ENCODE measurements at regions not wholly inside any gene's neighbourhood (a gene's known extent, or its start where the extent isn't known, plus 50 kb on each side); places are given as distances from the start of the nearest gene placed in this dataset.
A peak's percentile ranks its signal among the peaks of the same experiment; 100 is the strongest.

DNA sequence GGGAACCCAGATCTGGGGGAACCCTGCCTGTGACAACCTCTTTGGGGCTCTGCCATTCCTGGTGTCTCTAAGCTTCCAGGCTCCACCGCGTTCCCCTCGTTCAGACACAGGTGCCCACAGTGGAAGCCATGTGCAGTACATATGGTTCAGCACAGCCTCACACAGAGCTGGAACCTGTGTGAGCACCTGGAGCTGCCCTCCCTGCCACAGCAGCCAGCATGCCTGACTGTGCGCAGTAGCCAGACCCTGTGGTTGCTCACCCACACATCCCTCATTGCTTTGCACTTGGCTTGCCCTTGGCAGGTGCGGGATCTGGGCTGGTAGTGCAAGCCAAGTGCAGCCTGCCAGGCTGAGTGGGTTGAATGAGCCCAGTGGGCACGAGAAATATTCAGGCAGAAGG lies 814.2 kb downstream of the PDHA2 start:
- Histone ChIP-seq H2BK12ac (ENCODE audit: low read length) (no peak overlapping the region), H3K27me3 (ENCODE audit: insufficient read depth, low read length) (no peaks in the 10 kb centered on the region), H3K4ac (ENCODE audit: low read depth, low read length) (no peak overlapping the region), H2AK5ac (ENCODE audit: low read length) (peak overlapping the region; percentile 11), H3K23ac (ENCODE audit: low read length) (no peak overlapping the region), H3K18ac (ENCODE audit: low read length) (no peak overlapping the region), H3K79me2 (ENCODE audit: control insufficient read depth, insufficient read depth, low read length, poor library complexity) (no peaks in the 10 kb centered on the region), H3K14ac (ENCODE audit: low read length) (no peak overlapping the region), H4K12ac (ENCODE audit: low read depth, low read length) (no peak overlapping the region), H3K36me3 (ENCODE audit: control insufficient read depth in 1 of 2, insufficient read depth in 2 of 2, low read length in 2 of 2) (peaks cover 0 to 3% of the 10 kb centered on the region in 2 experiments), H3K79me1 (ENCODE audit: low read length) (no peaks in the 10 kb centered on the region), H3K9ac (ENCODE audit: low read length) (no peak overlapping the region), H2BK120ac (ENCODE audit: insufficient read depth, low read length, poor library complexity) (no peak overlapping the region), H4K91ac (ENCODE audit: low read depth, low read length) (no peak overlapping the region), H3K9me3 (ENCODE audit: insufficient read depth, low read depth, low read length) (peaks cover 11% of the 10 kb centered on the region), H3K4me2 (ENCODE audit: low read length) (no peak overlapping the region), H3K4me1 (ENCODE audit: control insufficient read depth in 1 of 2, insufficient read depth in 2 of 2, low read length in 2 of 2) (no peaks in the 10 kb centered on the region), H2AFZ (ENCODE audit: insufficient read depth, low read length, poor library complexity) (no peak overlapping the region), H4K8ac (ENCODE audit: low read depth, low read length) (no peak overlapping the region), H3K4me3 (ENCODE audit: low read depth, low read length) (no peak overlapping the region), H3K27ac (ENCODE audit: low read depth, low read length) (no peak overlapping the region), H2BK5ac (ENCODE audit: low read depth, low read length, poor library complexity) (no peak overlapping the region)
- no CpG with 5 or more reads among the region's 6 CpGs for WGBS (ENCODE audit: extremely low coverage, insufficient coverage, insufficient read length)
- no peak for DNase-seq

DNA sequence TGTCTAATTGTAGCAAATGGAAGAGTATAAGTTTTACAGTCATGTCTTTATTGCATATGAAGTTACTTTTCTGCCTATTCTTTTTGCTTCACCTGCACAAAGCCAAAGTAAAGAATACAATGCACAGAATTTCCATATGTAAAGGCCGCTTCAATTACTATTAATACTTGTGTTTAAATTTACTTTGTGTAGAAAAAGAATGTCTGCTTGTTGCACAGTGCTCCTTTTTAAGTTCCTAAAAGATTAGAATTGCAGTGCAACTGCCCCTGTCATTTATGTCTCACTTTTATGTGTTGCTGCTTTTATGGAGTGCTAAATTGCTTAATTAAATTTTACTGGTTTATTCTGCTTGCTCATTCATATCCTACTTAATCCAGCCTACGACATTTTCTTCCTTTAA lies 830.5 kb downstream of the PDHA2 start:
- no peaks in the 10 kb centered on the region for H3K79me2 ChIP-seq (ENCODE audit: control insufficient read depth, insufficient read depth, low read length, poor library complexity)
- H3K14ac ChIP-seq (ENCODE audit: low read length) = no peak overlapping the region
- H4K91ac ChIP-seq (ENCODE audit: low read depth, low read length) = no peak overlapping the region
- no peak overlapping the region for H3K4me3 ChIP-seq (ENCODE audit: low read depth, low read length)
- no CpG with 5 or more reads among the region's 2 CpGs for WGBS (ENCODE audit: extremely low coverage, insufficient coverage, insufficient read length)
- no peaks in the 10 kb centered on the region for H3K9me3 ChIP-seq (ENCODE audit: insufficient read depth, low read depth, low read length)
- no peak overlapping the region for H2BK5ac ChIP-seq (ENCODE audit: low read depth, low read length, poor library complexity)
- no peaks in the 10 kb centered on the region for H3K27me3 ChIP-seq (ENCODE audit: insufficient read depth, low read length)
- H3K9ac ChIP-seq (ENCODE audit: low read length) = no peak overlapping the region
- no peak overlapping the region for H4K8ac ChIP-seq (ENCODE audit: low read depth, low read length)
- no peak overlapping the region for H4K12ac ChIP-seq (ENCODE audit: low read depth, low read length)
- H3K23ac ChIP-seq (ENCODE audit: low read length) = no peak overlapping the region
- H3K36me3 ChIP-seq (ENCODE audit: control insufficient read depth in 1 of 2, insufficient read depth in 2 of 2, low read length in 2 of 2) = no peaks in the 10 kb centered on the region
- H3K27ac ChIP-seq (ENCODE audit: low read depth, low read length) = no peak overlapping the region
- H2AFZ ChIP-seq (ENCODE audit: insufficient read depth, low read length, poor library complexity) = no peak overlapping the region
- no peak overlapping the region for H3K4me2 ChIP-seq (ENCODE audit: low read length)
- no peak overlapping the region for H2AK5ac ChIP-seq (ENCODE audit: low read length)
- H2BK12ac ChIP-seq (ENCODE audit: low read length) = no peak overlapping the region
- no peak overlapping the region for H3K18ac ChIP-seq (ENCODE audit: low read length)
- no peak overlapping the region for H3K4ac ChIP-seq (ENCODE audit: low read depth, low read length)
- no peaks in the 10 kb centered on the region for H3K4me1 ChIP-seq (ENCODE audit: control insufficient read depth in 1 of 2, insufficient read depth in 2 of 2, low read length in 2 of 2)
- DNase-seq = no peak
- no peak overlapping the region for H2BK120ac ChIP-seq (ENCODE audit: insufficient read depth, low read length, poor library complexity)
- no peaks in the 10 kb centered on the region for H3K79me1 ChIP-seq (ENCODE audit: low read length)

DNA sequence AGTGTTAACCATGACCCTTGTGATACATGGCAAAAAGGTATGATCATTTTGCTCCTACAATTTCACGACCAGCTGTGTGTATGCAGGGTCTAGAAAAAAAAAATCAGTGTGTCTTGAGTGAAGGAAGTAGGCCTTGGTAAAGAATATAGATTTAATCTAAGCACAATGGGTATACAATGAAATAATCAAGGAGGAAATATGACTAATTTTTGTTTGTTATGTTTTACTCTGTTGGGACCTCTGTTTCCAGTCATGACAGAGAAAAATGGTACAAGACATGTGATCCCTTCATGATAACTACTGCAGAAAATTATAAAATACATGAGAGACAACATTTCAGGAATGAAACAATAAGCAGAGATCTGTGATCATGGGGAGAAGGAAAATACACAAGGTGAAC lies 835.5 kb downstream of the PDHA2 start:
- no peaks in the 10 kb centered on the region for H3K27me3 ChIP-seq (ENCODE audit: insufficient read depth, low read length)
- H2AFZ ChIP-seq (ENCODE audit: insufficient read depth, low read length, poor library complexity) = no peak overlapping the region
- no peaks in the 10 kb centered on the region for H3K9me3 ChIP-seq (ENCODE audit: insufficient read depth, low read depth, low read length)
- H3K4me2 ChIP-seq (ENCODE audit: low read length) = no peak overlapping the region
- no peak overlapping the region for H4K8ac ChIP-seq (ENCODE audit: low read depth, low read length)
- DNase-seq = no peak
- no peak overlapping the region for H2BK5ac ChIP-seq (ENCODE audit: low read depth, low read length, poor library complexity)
- no peak overlapping the region for H3K27ac ChIP-seq (ENCODE audit: low read depth, low read length)
- H3K4me1 ChIP-seq (ENCODE audit: control insufficient read depth in 1 of 2, insufficient read depth in 2 of 2, low read length in 2 of 2) = no peaks in the 10 kb centered on the region
- H3K23ac ChIP-seq (ENCODE audit: low read length) = no peak overlapping the region
- H3K4ac ChIP-seq (ENCODE audit: low read depth, low read length) = no peak overlapping the region
- no peaks in the 10 kb centered on the region for H3K79me1 ChIP-seq (ENCODE audit: low read length)
- H2AK5ac ChIP-seq (ENCODE audit: low read length) = no peak overlapping the region
- H3K9ac ChIP-seq (ENCODE audit: low read length) = no peak overlapping the region
- H3K14ac ChIP-seq (ENCODE audit: low read length) = no peak overlapping the region
- no peak overlapping the region for H2BK12ac ChIP-seq (ENCODE audit: low read length)
- no CpG with 5 or more reads among the region's 1 CpG for WGBS (ENCODE audit: extremely low coverage, insufficient coverage, insufficient read length)
- no peak overlapping the region for H3K4me3 ChIP-seq (ENCODE audit: low read depth, low read length)
- H3K18ac ChIP-seq (ENCODE audit: low read length) = no peak overlapping the region
- H2BK120ac ChIP-seq (ENCODE audit: insufficient read depth, low read length, poor library complexity) = no peak overlapping the region
- H3K79me2 ChIP-seq (ENCODE audit: control insufficient read depth, insufficient read depth, low read length, poor library complexity) = no peaks in the 10 kb centered on the region
- no peaks in the 10 kb centered on the region for H3K36me3 ChIP-seq (ENCODE audit: control insufficient read depth in 1 of 2, insufficient read depth in 2 of 2, low read length in 2 of 2)
- no peak overlapping the region for H4K91ac ChIP-seq (ENCODE audit: low read depth, low read length)
- no peak overlapping the region for H4K12ac ChIP-seq (ENCODE audit: low read depth, low read length)

- no peaks in the 10 kb centered on the region for H3K79me2 ChIP-seq (ENCODE audit: control insufficient read depth, insufficient read depth, low read length, poor library complexity)
- H3K27me3 ChIP-seq (ENCODE audit: insufficient read depth, low read length) = no peaks in the 10 kb centered on the region
- no peak overlapping the region for H2BK12ac ChIP-seq (ENCODE audit: low read length)
- no peak overlapping the region for H2AFZ ChIP-seq (ENCODE audit: insufficient read depth, low read length, poor library complexity)
- no peak overlapping the region for H3K9ac ChIP-seq (ENCODE audit: low read length)
- no peak overlapping the region for H2BK120ac ChIP-seq (ENCODE audit: insufficient read depth, low read length, poor library complexity)
- H4K8ac ChIP-seq (ENCODE audit: low read depth, low read length) = no peak overlapping the region
- H3K9me3 ChIP-seq (ENCODE audit: insufficient read depth, low read depth, low read length) = no peaks in the 10 kb centered on the region
- no peaks in the 10 kb centered on the region for H3K79me1 ChIP-seq (ENCODE audit: low read length)
- no peaks in the 10 kb centered on the region for H3K36me3 ChIP-seq (ENCODE audit: control insufficient read depth in 1 of 2, insufficient read depth in 2 of 2, low read length in 2 of 2)
- H3K27ac ChIP-seq (ENCODE audit: low read depth, low read length) = no peak overlapping the region
- H3K4me1 ChIP-seq (ENCODE audit: control insufficient read depth in 1 of 2, insufficient read depth in 2 of 2, low read length in 2 of 2) = no peaks in the 10 kb centered on the region
- no peak overlapping the region for H2BK5ac ChIP-seq (ENCODE audit: low read depth, low read length, poor library complexity)
- no peak overlapping the region for H3K4me3 ChIP-seq (ENCODE audit: low read depth, low read length)
- H3K4me2 ChIP-seq (ENCODE audit: low read length) = no peak overlapping the region
- no peak overlapping the region for H2AK5ac ChIP-seq (ENCODE audit: low read length)
- no peak overlapping the region for H4K12ac ChIP-seq (ENCODE audit: low read depth, low read length)
- no peak overlapping the region for H3K23ac ChIP-seq (ENCODE audit: low read length)
- no CpG with 5 or more reads among the region's 1 CpG for WGBS (ENCODE audit: extremely low coverage, insufficient coverage, insufficient read length)
- no peak for DNase-seq
- H3K14ac ChIP-seq (ENCODE audit: low read length) = no peak overlapping the region
- no peak overlapping the region for H4K91ac ChIP-seq (ENCODE audit: low read depth, low read length)
- no peak overlapping the region for H3K18ac ChIP-seq (ENCODE audit: low read length)
- H3K4ac ChIP-seq (ENCODE audit: low read depth, low read length) = no peak overlapping the region
Observed at GRCh38 chr4:96675896-96676295, 836.0 kb downstream of the PDHA2 start.

All from trophoblast cell (in vitro differentiated cells and primary cell).